Chondrocyte (in vitro differentiated cells): ENCODE measurements at regions not wholly inside any gene's neighbourhood (a gene's known extent, or its start where the extent isn't known, plus 50 kb on each side); places are given as distances from the start of the nearest gene placed in this dataset.

Experiments
- DNase-seq: peaks from one replicate; pipeline ENCODE4 v3.0.0; 2021; ENCODE audit warnings: mixed read lengths, low spot score
- H3K27ac Mint-ChIP-seq: one replicate; pipeline ENCODE4 v1.8.0; 2021; ENCODE audit warnings: mild to moderate bottlenecking, moderate library complexity, mixed read lengths; ENCODE audit not compliant: unreplicated experiment
- H3K27me3 Mint-ChIP-seq: 2 replicates; pipeline ENCODE4 v1.8.0; 2021; ENCODE audit warnings: low read depth, mixed read lengths
- H3K36me3 Mint-ChIP-seq: 2 replicates; pipeline ENCODE4 v1.8.0; 2021; ENCODE audit warnings: low read depth, mixed read lengths
- H3K4me1 Mint-ChIP-seq: 2 replicates; pipeline ENCODE4 v1.8.0; 2021; ENCODE audit warnings: low read depth, mild to moderate bottlenecking, mixed read lengths
- H3K4me3 Mint-ChIP-seq: one replicate; pipeline ENCODE4 v1.8.0; 2021; ENCODE audit warnings: mild to moderate bottlenecking, moderate library complexity, mixed read lengths; ENCODE audit not compliant: unreplicated experiment
- H3K9me3 Mint-ChIP-seq: 2 replicates; pipeline ENCODE4 v1.8.0; 2021; ENCODE audit warnings: low read depth, mixed read lengths
- CTCF ChIP-seq: fragments of 200-600 bp; sonication (generic); IDR thresholded peaks from 2 replicates; pipeline ENCODE4 v1.5.0; 2021; ENCODE audit warnings: antibody characterized with exemption, mild to moderate bottlenecking, moderate library complexity

DNA sequence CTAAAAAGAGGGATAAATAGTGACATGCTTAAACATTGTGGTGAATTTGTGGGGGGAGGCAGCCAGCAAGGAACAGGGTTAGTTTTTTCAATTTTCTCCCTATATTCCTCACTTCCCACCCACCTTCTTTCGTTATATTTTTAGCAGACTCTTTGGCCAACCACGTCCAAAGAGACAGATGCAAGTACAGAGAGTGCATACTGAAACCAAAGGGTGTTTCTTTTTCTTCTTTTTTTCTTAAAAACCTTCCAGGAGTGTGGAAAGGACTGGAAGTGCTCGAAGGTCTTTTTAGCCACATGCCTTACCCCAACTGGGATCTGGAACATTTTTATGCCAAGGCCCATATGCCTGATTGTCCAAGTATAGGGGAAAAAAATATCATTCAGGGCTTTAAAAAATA is 59.0 kb downstream of the TNP1 start:
- Mint-ChIP-seq H3K27me3 (no peaks in the 10 kb centered on the region), H3K9me3 (peaks cover 3% of the 10 kb centered on the region)
- no peak for TF ChIP-seq CTCF

DNA sequence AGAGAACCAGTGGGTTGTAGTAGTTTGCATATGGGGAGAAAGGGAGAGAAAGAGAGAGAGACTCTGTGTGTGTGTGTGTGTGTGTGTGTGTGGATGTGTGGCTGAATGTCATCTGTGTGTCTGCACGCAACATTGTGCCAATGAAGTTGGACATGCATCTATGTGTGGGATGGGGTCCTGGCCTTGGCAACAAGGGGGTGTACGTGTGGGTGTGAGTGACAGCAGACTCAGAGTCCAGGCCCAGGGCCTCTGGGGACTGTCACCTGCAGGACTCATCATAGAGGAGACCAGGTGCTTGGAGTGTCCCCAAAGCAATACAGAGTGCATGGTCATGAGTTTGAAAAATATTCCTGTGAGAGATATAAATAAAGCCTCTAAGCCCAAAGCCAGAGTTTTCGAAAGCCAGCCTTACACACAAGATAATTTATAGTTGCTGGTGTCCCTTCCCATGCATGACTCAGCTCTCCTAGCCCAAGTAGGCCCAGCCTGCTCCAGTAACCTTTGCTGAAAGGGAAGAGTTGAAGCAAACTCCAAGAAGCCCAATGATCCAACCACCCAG is 59.9 kb downstream of the TNP1 start:
- Mint-ChIP-seq H3K27me3 (no peaks in the 10 kb centered on the region), H3K9me3 (peaks cover 3% of the 10 kb centered on the region), H3K27ac (peak overlapping the region; percentile 37), H3K4me3 (no peak overlapping the region), H3K4me1 (peaks cover 26% of the 10 kb centered on the region), H3K36me3 (no peaks in the 10 kb centered on the region)
- DNase-seq = no peak
- no peak for TF ChIP-seq CTCF

More for the DNA sequence above, 59.0 kb downstream of the TNP1 start:
- H3K36me3 Mint-ChIP-seq = no peaks in the 10 kb centered on the region
- H3K4me3 Mint-ChIP-seq = no peak overlapping the region
- H3K4me1 Mint-ChIP-seq = peaks cover 19% of the 10 kb centered on the region
- H3K27ac Mint-ChIP-seq = peak overlapping the region; percentile 17
- no peak for DNase-seq

GRCh38 chr2:216796115-216796840 is 63.6 kb downstream of the TNP1 start:
- Mint-ChIP-seq H3K27me3 (no peaks in the 10 kb centered on the region), H3K27ac (peak overlapping the region; percentile 11), H3K4me1 (peaks cover 52% of the 10 kb centered on the region), H3K4me3 (no peak overlapping the region), H3K9me3 (peaks cover 3% of the 10 kb centered on the region), H3K36me3 (no peaks in the 10 kb centered on the region)
- TF ChIP-seq CTCF = no peak
- no peak for DNase-seq

- no peak for DNase-seq
- no peaks in the 10 kb centered on the region for H3K27me3 Mint-ChIP-seq
- H3K4me3 Mint-ChIP-seq = no peak overlapping the region
- H3K4me1 Mint-ChIP-seq = peaks cover 42% of the 10 kb centered on the region
- TF ChIP-seq CTCF = no peak
- H3K27ac Mint-ChIP-seq = peak overlapping the region; percentile 98
- H3K9me3 Mint-ChIP-seq = peaks cover 3% of the 10 kb centered on the region
- H3K36me3 Mint-ChIP-seq = no peaks in the 10 kb centered on the region
Observed at GRCh38 chr2:216793386-216793785, 66.5 kb downstream of the TNP1 start.

DNA sequence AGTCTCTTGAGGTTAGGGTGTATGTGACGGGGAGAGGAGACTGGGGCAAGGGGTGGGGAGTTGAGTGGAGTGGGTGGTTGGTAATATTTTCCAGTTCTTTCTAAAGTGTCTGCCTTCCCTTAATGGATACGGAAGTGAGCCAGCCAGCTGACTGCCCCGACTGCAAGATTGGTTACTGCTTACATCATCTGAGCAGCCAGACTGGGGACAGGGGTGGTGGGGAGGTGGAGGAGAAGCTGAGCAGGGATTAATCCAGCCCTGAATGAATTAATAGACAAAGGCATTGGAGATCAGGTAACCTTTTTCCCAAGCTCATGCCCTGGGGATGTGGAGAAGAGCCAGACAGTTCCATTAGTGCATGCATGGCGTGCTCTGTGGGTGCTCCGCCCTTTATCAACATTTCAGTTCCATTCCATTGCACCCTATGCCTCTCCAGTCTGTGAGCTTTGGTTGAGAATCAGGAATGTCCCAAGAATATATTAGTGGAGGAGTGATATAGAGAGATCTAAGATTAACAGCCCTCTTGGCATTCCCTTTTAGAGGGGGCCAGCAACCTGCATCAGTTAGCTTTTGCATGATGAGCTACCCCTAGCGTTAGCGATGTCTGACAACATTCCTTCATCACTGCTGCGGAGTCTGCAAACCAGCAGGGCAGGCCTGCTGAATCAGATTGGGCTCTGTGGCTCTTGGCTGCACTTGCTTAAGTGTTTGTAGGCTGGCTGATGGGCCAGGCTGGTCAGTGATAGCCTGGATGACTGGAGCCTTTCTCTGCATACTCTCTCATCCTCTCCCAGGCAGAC is 67.4 kb downstream of the TNP1 start:
- H3K27ac Mint-ChIP-seq = peak overlapping the region; percentile 98
- DNase-seq = no peak
- H3K4me3 Mint-ChIP-seq = no peak overlapping the region

More for the DNA sequence above, 67.4 kb downstream of the TNP1 start:
- peaks cover 42% of the 10 kb centered on the region for H3K4me1 Mint-ChIP-seq
- H3K27me3 Mint-ChIP-seq = no peaks in the 10 kb centered on the region
- H3K9me3 Mint-ChIP-seq = no peaks in the 10 kb centered on the region
- peak; percentile 61 for TF ChIP-seq CTCF
- no peaks in the 10 kb centered on the region for H3K36me3 Mint-ChIP-seq
